Midbrain (tissue), 1 donor: ENCODE measurements at regions not wholly inside any gene's neighbourhood (a gene's known extent, or its start where the extent isn't known, plus 50 kb on each side); places are given as distances from the start of the nearest gene placed in this dataset.

Experiments used
- DNase-seq: peaks from one replicate; lab custom pipeline; 2025; lab: John Stamatoyannopoulos, UW

GRCh38 chr12:30827101-30828066, 72.6 kb upstream of the CAPRIN2 start:
- no peak for DNase-seq

- DNase-seq, result no peak
These were observed 71.5 kb upstream of the CAPRIN2 start for GRCh38 chr12:30826276-30826675.

- no peak for DNase-seq
These were observed 70.6 kb upstream of the CAPRIN2 start for GRCh38 chr12:30825341-30825740.

- no peak for DNase-seq
These were observed 69.6 kb upstream of the CAPRIN2 start for GRCh38 chr12:30824311-30824710.

- no peak for DNase-seq
These were observed 69.0 kb upstream of the CAPRIN2 start for GRCh38 chr12:30823764-30824163.

GRCh38 chr12:30823156-30823699, 68.5 kb upstream of the CAPRIN2 start:
- no peak for DNase-seq

- DNase-seq, result peak; percentile 69
These were observed 67.8 kb upstream of the CAPRIN2 start for GRCh38 chr12:30822385-30823155.

GRCh38 chr12:30820406-30820946, 65.7 kb upstream of the CAPRIN2 start:
- DNase-seq, result no peak

- DNase-seq, result no peak
These were observed 63.8 kb upstream of the CAPRIN2 start for GRCh38 chr12:30818562-30818961.

- DNase-seq, result no peak
These were observed 62.2 kb upstream of the CAPRIN2 start for GRCh38 chr12:30816742-30817465.

GRCh38 chr12:30814295-30814655, 59.5 kb upstream of the CAPRIN2 start:
- no peak for DNase-seq

GRCh38 chr12:30813525-30814294, 59.0 kb upstream of the CAPRIN2 start:
- DNase-seq, result no peak

GRCh38 chr12:30811966-30812365, 57.2 kb upstream of the CAPRIN2 start:
- DNase-seq, result no peak

GRCh38 chr12:30810918-30811317, 56.2 kb upstream of the CAPRIN2 start:
- DNase-seq, result no peak

- no peak for DNase-seq
These were observed 52.9 kb upstream of the CAPRIN2 start for GRCh38 chr12:30807695-30808034.

- DNase-seq, result peak; percentile 51
These were observed 52.4 kb upstream of the CAPRIN2 start for GRCh38 chr12:30806989-30807694.

- DNase-seq, result no peak
These were observed 51.2 kb upstream of the CAPRIN2 start for GRCh38 chr12:30805959-30806358.
